NCI-H510A treated with DMSO at 0.1 percent for 48 hours (cell line): ENCODE measurements at regions not wholly inside any gene's neighbourhood (a gene's known extent, or its start where the extent isn't known, plus 50 kb on each side); places are given as distances from the start of the nearest gene placed in this dataset.

Experiments
- DNase-seq: peaks from one replicate; lab custom pipeline; 2025; lab: John Stamatoyannopoulos, UW

- no peak for DNase-seq
Measured at GRCh38 chr2:185384822-185385560, 353.6 kb upstream of the FSIP2 start.

GRCh38 chr2:185388226-185388625, 350.4 kb upstream of the FSIP2 start:
- no peak for DNase-seq

- DNase-seq = no peak
Measured at GRCh38 chr2:185391543-185391942, 347.1 kb upstream of the FSIP2 start.

- no peak for DNase-seq
Measured at GRCh38 chr2:185393091-185393490, 345.5 kb upstream of the FSIP2 start.

- DNase-seq = no peak
Measured at GRCh38 chr2:185402474-185402873, 336.1 kb upstream of the FSIP2 start.

- DNase-seq = no peak
Measured at GRCh38 chr2:185404578-185404977, 334.0 kb upstream of the FSIP2 start.

- no peak for DNase-seq
Measured at GRCh38 chr2:185417111-185417510, 321.5 kb upstream of the FSIP2 start.

- DNase-seq = no peak
Measured at GRCh38 chr2:185417688-185418087, 320.9 kb upstream of the FSIP2 start.

GRCh38 chr2:185424958-185425629, 313.5 kb upstream of the FSIP2 start:
- DNase-seq = peak; percentile 18

GRCh38 chr2:185428000-185428399, 310.6 kb upstream of the FSIP2 start:
- DNase-seq = no peak

GRCh38 chr2:185433824-185434223, 304.8 kb upstream of the FSIP2 start:
- no peak for DNase-seq

- no peak for DNase-seq
Measured at GRCh38 chr2:185436787-185437372, 301.7 kb upstream of the FSIP2 start.

- DNase-seq = no peak
Measured at GRCh38 chr2:185441486-185442005, 297.1 kb upstream of the FSIP2 start.

- no peak for DNase-seq
Measured at GRCh38 chr2:185456517-185456916, 282.1 kb upstream of the FSIP2 start.

- DNase-seq = no peak
Measured at GRCh38 chr2:185463481-185463880, 275.1 kb upstream of the FSIP2 start.

- no peak for DNase-seq
Measured at GRCh38 chr2:185466915-185467314, 271.7 kb upstream of the FSIP2 start.

- no peak for DNase-seq
Measured at GRCh38 chr2:185471441-185471840, 267.2 kb upstream of the FSIP2 start.

- DNase-seq = no peak
Measured at GRCh38 chr2:185472574-185472973, 266.0 kb upstream of the FSIP2 start.

- DNase-seq = no peak
Measured at GRCh38 chr2:185473838-185474237, 264.8 kb upstream of the FSIP2 start.

- no peak for DNase-seq
Measured at GRCh38 chr2:185475914-185476313, 262.7 kb upstream of the FSIP2 start.

- DNase-seq = no peak
Measured at GRCh38 chr2:185477452-185477851, 261.2 kb upstream of the FSIP2 start.

- DNase-seq = no peak
Measured at GRCh38 chr2:185484602-185485001, 254.0 kb upstream of the FSIP2 start.

GRCh38 chr2:185502351-185502750, 236.3 kb upstream of the FSIP2 start:
- DNase-seq = no peak
